NCI-H1417 treated with DMSO at 0.1 percent for 48 hours (cell line): ENCODE measurements at regions not wholly inside any gene's neighbourhood (a gene's known extent, or its start where the extent isn't known, plus 50 kb on each side); places are given as distances from the start of the nearest gene placed in this dataset.

Experiments
- DNase-seq: peaks from one replicate; lab custom pipeline; 2025; lab: John Stamatoyannopoulos, UW

DNA sequence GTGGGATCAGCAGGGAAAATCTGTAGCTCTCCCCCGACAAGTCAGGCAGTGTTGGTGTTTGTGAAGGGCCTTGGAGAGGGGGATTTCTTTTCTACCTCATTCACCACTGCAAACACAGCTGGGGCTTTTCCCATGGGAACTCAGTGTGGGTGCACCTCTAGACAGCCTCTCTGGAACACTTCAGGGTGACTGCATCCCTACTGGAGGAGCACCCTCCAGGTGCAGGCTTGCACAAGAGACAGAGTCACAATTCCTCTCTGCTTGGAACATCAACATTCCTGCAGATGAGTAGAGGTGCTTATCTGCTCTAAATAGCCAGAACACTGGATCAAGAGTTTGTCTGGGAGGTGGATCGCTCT lies 72.7 kb upstream of the AKAP13 start:
- DNase-seq, result no peak

DNA sequence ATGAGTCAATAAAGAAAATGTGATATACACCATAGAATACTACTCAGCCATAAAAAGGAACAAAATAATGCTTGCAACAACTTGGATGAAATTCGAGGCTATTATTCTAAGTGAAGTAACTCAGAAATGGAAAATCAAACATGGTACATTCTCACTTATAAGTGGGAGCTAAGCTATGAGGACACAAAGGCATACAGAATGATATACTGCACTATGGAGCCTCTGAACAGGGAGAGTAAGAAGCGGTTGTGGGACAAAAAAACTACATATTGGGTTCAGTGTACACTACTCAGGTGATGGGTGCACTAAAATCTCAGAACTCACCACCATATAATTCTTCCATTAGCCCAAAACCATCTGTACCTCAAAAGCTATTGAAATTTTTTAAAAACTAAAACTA lies 68.8 kb upstream of the AKAP13 start:
- no peak for DNase-seq

DNA sequence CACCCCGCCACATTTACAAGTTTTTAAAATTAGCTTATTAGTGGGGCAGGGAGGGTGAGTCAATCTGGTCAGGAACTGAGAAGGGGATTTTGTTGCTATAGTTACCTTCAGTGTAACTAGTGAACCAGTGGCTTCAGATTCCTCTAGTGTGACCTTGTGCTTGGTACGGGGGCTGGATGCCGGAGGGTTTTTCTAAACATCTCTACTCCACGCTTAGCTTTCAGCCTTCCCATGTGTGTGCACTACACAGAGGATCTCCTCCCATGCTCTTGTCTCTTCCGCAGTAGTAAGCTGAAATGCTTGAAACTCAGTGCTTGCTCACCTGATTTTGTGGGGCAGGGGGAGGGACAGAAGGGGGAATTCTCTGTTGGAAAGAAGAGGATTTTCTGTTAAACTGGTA lies 67.9 kb upstream of the AKAP13 start:
- DNase-seq, result no peak

DNA sequence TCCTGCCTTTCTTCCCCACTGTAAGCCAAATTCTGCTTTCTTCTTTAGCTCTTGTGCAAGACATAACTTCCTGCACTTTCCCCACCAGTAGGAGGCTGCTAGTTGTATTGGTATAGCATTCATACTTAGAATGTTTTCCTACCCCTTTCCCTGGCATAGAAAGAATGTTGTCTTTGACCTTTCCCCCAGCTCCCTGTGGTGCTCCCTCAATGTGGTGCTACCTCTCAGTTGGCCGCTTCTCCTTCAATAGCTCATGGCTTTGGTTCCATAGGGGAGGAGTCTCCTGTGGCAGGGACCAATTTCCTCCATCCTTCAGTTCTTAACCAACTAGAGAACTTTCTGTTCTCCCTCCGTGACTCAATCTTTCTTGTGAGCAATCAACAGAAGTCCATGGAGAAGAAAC lies 67.5 kb upstream of the AKAP13 start:
- no peak for DNase-seq

DNA sequence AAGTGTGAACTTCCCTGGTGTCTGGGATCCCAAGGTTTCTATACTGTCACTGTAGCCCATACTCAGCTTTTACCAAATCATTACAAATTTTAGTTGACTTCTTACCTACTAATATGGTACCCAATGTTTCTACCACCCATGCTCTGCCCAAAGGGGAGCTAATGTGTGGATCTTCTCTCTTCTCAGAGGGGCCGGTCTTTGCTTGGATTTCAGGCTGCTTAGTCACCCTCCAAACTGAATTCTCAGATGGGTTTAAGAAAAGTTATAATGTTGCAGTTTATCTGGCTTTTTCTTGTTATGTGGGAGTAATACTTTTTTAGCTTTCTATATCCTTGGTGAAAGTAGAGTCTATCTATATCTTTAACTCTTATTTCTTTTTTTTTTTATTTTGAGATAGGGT lies 67.1 kb upstream of the AKAP13 start:
- no peak for DNase-seq

DNA sequence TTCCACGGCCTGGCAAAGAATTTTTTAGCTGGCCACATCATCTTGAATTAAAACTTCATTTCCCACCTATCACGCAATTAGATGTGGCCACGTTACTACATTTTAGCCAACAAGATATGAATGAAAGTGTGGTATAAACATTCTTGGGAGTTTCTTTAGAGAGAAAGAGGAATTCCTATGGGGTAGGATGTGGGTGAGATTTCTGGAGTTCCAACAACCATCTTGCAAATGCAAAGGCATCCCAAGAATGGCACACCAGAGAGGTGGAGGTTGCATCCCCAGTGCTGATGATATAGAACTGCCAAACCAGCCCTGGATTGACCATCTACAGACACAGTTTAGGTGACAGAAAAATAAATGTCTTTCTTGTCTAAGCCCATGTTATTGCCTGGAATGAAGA lies 66.3 kb upstream of the AKAP13 start:
- DNase-seq, result no peak

DNA sequence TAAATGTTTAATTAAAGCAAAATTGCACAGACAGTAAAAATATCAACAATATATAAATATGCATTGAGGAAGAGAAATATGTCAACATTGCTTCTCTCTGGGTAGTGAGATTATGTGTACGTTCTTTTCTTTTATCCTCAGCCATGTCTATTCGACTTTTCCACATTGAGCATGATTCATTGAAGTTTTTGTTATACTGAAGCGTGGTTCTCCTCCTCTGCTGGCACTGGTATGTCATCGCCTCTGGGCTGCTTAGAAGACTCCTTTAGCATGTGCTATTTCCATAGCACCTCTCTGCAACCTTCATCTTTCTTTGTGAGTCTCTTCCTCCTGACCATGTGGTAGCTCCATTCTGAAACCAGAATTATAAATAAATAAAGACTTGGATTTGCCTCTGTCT lies 65.8 kb upstream of the AKAP13 start:
- DNase-seq, result no peak

DNA sequence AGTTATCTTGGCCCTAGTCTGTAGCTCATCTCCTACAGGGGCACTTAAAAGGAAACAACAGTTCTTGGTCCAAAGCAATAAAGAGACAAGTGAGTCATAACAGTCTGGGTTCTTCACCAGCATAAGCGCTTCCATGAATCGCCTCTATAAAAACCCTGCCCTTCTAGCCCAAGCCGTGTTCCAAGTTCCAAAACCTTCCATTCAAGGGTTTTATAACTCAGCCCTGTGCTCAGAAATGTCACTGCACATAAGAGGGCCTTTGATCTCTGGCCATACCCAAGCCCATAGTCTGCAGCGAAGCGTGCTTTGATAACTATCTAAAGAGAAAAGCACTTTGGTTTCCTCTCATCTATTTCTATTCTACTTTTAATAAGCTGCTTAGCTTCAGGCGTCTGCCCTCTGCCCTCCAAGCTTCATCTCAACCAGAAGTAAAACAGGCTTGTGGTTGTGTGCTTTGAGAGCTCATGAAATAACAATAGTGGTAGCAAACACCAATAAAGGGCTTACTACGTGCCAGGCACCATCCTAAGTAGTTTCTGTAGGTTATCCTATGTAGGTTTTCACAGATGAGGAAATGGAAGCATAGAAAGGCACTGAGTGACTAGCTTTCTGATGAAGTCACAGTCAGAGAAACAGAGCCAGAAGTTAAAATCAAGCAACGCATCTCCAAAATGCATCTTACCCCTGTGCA lies 64.0 kb upstream of the AKAP13 start:
- DNase-seq, result no peak

DNA sequence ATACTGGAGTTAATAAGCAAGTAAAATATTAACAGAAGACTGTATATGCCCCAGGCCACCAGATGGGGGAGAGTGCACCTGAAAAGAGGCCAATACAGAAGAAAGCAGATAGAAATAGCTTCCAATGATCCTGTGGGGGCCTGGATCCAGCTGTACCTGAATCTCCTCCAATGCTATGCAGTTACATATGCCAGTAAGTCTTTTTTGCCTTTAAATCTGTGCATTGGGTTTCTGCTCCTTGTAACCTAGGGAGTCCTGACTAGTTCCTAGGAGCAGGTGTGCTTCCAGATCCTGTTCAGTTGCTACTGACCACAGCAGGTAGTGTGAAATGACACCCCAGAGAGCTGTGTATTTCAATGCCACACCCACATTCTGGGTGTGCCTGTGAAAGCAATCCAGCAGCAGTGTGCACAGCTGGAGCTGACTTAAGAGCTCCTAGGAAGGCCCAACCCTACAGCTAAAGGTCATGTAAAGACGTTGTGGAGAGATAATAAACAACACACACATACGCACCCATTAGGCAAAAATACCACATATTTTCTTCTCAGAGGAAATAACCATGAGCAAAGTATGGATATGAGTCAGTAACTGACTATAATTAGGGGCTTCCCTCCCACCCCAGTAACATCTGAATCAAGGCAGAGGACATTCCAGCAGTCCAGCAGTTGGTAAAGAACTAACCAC lies 62.2 kb upstream of the AKAP13 start:
- DNase-seq, result no peak

DNA sequence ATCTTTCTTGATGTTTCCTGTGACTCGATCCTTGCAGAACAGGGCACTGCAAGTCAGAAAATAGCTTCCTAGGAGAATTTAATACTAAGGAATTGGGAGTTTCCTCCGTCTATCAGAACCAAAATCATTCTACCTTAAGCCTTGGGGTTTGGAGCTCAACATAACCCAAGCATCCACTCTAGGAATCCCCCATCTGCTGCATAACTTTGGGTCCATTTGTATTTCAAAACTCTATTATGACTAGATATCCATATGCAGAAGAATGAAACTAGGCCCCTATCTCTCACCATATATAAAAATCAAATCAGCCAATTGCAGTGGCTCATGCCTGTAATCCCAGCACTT lies 61.7 kb upstream of the AKAP13 start:
- DNase-seq, result no peak

DNA sequence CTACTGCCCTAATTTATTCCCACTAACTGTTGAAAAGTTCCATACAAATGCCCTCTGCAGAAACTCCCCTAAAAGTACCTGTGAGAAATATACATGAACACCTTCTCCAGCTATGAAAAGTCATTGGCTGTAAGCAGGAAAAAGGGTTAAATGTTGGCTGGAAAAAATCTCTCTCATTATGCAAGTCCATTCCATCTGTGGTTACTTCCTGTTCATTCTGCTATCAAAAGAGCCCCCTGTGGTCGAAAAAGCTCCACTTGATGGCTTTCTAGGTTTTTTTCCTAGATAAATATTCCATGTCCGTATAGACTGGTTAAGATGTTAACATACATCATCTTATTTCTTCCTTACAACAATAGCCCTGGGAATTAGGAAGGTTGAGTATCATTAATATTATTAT lies 56.2 kb upstream of the AKAP13 start:
- no peak for DNase-seq

DNA sequence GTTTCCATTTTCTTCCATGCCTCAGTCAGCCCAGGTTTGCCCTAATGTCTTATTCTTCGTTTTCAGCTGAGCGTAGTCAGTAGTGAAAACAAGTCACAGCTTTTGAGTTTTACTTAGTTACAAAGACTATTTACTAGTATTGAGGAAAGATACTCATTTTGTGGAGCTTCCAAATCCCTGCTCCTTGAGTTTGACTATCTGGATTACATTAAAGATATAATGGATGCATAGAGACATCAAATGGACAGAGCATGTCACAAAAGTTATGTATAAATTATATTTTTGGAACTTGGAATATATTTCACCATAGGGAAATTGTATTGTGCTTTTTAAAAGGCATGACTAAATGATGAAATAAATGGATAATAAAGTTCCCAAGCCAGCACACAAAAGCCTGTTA lies 54.6 kb upstream of the AKAP13 start:
- no peak for DNase-seq

DNA sequence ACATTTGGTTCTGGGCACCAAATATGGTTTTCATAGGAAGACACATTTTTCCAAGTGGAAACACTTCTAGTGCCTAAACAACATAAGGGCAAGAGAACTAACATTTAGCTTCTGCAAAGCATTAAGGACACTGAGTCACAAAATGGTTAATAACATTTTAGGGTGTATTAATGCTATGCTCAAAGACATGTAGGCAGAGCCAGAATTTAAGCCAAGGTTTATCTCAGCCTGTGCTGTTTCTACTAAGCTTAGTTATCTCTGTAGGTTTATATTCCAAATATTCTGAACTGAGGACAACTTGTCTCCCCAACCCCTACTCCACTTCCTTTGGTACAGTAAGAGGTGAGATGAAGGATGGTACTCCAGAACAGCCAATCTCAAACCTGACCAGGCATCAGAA lies 54.1 kb upstream of the AKAP13 start:
- DNase-seq, result no peak

DNA sequence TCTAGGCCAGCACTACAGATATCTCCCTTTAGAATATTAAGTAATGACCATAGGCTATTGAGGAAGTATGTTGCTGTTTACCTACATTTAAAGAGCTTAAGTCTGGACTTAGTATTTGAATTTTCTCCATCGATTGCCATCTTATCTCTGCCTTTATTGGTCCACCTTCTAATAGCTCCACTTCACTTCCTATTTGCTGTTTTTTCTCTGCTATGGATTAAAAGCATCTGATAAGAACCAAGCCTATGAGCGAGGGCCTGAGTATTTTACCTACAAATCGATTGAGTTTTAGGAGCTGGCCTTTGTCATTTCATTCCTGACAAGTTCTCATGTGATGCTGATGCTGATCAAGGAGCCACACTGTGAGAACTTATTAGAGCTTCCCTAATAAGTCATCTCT lies 52.6 kb upstream of the AKAP13 start:
- DNase-seq, result no peak

DNA sequence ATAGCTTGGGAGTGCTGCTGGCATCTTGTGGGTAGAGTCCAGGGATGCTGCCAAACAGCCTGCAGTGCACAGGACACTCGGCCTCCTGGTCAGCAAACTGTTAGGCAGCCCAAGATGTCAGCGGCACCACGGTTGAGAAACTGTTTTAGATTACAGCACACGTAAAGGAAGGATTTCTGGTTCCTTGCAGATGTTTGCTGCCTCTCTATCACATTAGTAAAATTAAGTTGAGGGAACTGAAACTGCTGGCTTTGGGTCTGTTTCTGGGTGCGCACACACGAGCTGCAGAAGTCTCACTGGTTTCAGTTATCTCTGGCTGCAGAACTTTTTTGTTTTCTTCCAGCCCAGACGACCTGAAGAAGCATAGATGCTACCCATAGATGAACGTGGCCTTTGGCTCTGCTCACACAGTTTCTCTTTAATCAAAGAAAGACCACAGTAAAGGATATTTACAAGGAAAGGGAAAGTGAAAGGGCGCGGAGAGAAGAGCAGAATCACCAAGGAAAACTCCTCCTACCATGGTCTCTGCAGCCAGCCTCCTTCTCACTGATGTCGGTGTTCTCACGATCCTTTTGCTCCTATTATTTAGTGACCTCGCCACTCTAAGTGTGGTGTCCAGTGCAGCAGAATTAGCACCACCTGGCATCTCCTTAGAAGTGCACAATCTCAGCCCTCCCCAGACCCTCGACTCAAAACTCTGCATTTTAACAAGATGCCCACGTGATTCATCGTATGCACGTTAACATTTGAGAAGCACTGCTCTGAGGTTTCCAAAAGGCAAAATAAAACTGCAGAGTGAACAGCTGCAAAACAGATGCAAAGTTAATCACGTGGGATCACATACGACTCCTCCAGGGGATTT lies 50.6 kb upstream of the AKAP13 start:
- DNase-seq, result no peak
